ENCODE measurements at regions not wholly inside any gene's neighbourhood (a gene's known extent, or its start where the extent isn't known, plus 50 kb on each side); places are given as distances from the start of the nearest gene placed in this dataset.

GRCh38 chr16:8126313-8126712 is 464.0 kb downstream of the TMEM114 start:
- TF ChIP-seq TEAD4 (IDR thresholded peaks at IDR 0.05) (no peak), EP300 (IDR thresholded peaks at IDR 0.05; ENCODE audit: borderline replicate concordance) (no peak), CREB1 (IDR thresholded peaks at IDR 0.05; ENCODE audit: low read depth) (no peak), TAF1 (IDR thresholded peaks at IDR 0.05; ENCODE audit: low read depth) (no peak), YY1 (IDR thresholded peaks at IDR 0.05; ENCODE audit: low read depth) (no peak), CEBPB (IDR thresholded peaks at IDR 0.05) (no peak), MAX (IDR thresholded peaks at IDR 0.05) (no peak), REST (IDR thresholded peaks at IDR 0.05; ENCODE audit: low read depth) (no peak), USF1 (IDR thresholded peaks at IDR 0.05) (no peak), FOXM1 (IDR thresholded peaks at IDR 0.05; ENCODE audit: borderline replicate concordance, low read depth) (no peak), RAD21 (IDR thresholded peaks at IDR 0.05; ENCODE audit: low read depth) (no peak)

Measured in Ishikawa (cell line).